ENCODE measurements at regions not wholly inside any gene's neighbourhood (a gene's known extent, or its start where the extent isn't known, plus 50 kb on each side); places are given as distances from the start of the nearest gene placed in this dataset.

GRCh38 chr16:80114699-80115098, 426.1 kb upstream of the DYNLRB2 start:
- no peaks in the 10 kb centered on the region for H3K36me3 ChIP-seq (ENCODE audit: insufficient read depth, low read length, poor library complexity, severe bottlenecking)
- H3K4me1 ChIP-seq (ENCODE audit: insufficient read depth, low read length, poor library complexity, severe bottlenecking): no peaks in the 10 kb centered on the region
- TF ChIP-seq CTCF (conservative IDR thresholded peaks at IDR 0.05; ENCODE audit: low read depth, low read length): no peak
- no peak for TF ChIP-seq EZH2 (IDR thresholded peaks at IDR 0.05; ENCODE audit: borderline replicate concordance, low read depth, low read length, poor library complexity, severe bottlenecking)
- no peak for DNase-seq (ENCODE audit: low spot score)
- H3K27ac ChIP-seq (ENCODE audit: low read depth, low read length, poor library complexity, severe bottlenecking): no peak overlapping the region
- H3K9me3 ChIP-seq (ENCODE audit: low read depth, low read length, poor library complexity, severe bottlenecking): no peaks in the 10 kb centered on the region
- intact Hi-C loops (cut with micrococcal nuclease; ENCODE audit: unreplicated experiment): no loop called here
- H3K27me3 ChIP-seq (replicated peaks; ENCODE audit: insufficient read depth, low read depth, low read length, poor library complexity): no peaks in the 10 kb centered on the region
- CTCF ChIA-PET: no interaction called here
- BruUV-seq (replicated peaks): no TSS peak
- POLR2A ChIA-PET (ENCODE audit: low non-redundant PET): no interaction called here
- no peak overlapping the region for H3K4me3 ChIP-seq (ENCODE audit: low read depth, low read length, poor library complexity, severe bottlenecking)

- no peaks in the 10 kb centered on the region for H3K9me3 ChIP-seq (ENCODE audit: low read depth, low read length, poor library complexity, severe bottlenecking)
- POLR2A ChIA-PET (ENCODE audit: low non-redundant PET): no interaction called here
- no peak for DNase-seq (ENCODE audit: low spot score)
- TF ChIP-seq CTCF (conservative IDR thresholded peaks at IDR 0.05; ENCODE audit: low read depth, low read length) (no peak), EZH2 (IDR thresholded peaks at IDR 0.05; ENCODE audit: borderline replicate concordance, low read depth, low read length, poor library complexity, severe bottlenecking) (no peak)
- CTCF ChIA-PET: no interaction called here
- no peaks in the 10 kb centered on the region for H3K36me3 ChIP-seq (ENCODE audit: insufficient read depth, low read length, poor library complexity, severe bottlenecking)
- H3K4me1 ChIP-seq (ENCODE audit: insufficient read depth, low read length, poor library complexity, severe bottlenecking): no peaks in the 10 kb centered on the region
- no peaks in the 10 kb centered on the region for H3K27me3 ChIP-seq (replicated peaks; ENCODE audit: insufficient read depth, low read depth, low read length, poor library complexity)
- BruUV-seq (replicated peaks): no TSS peak
- intact Hi-C loops (cut with micrococcal nuclease; ENCODE audit: unreplicated experiment): no loop called here
- H3K4me3 ChIP-seq (ENCODE audit: low read depth, low read length, poor library complexity, severe bottlenecking): no peak overlapping the region
- H3K27ac ChIP-seq (ENCODE audit: low read depth, low read length, poor library complexity, severe bottlenecking): no peak overlapping the region
Measured at GRCh38 chr16:80113873-80114574, 426.8 kb upstream of the DYNLRB2 start.

- H3K27me3 ChIP-seq (replicated peaks; ENCODE audit: insufficient read depth, low read depth, low read length, poor library complexity): no peaks in the 10 kb centered on the region
- H3K27ac ChIP-seq (ENCODE audit: low read depth, low read length, poor library complexity, severe bottlenecking): no peak overlapping the region
- ChIA-PET CTCF (no interaction called here), POLR2A (ENCODE audit: low non-redundant PET) (no interaction called here)
- H3K9me3 ChIP-seq (ENCODE audit: low read depth, low read length, poor library complexity, severe bottlenecking): no peaks in the 10 kb centered on the region
- no peak for TF ChIP-seq CTCF (conservative IDR thresholded peaks at IDR 0.05; ENCODE audit: low read depth, low read length)
- TF ChIP-seq EZH2 (IDR thresholded peaks at IDR 0.05; ENCODE audit: borderline replicate concordance, low read depth, low read length, poor library complexity, severe bottlenecking): no peak
- H3K4me3 ChIP-seq (ENCODE audit: low read depth, low read length, poor library complexity, severe bottlenecking): no peak overlapping the region
- no TSS peak for BruUV-seq (replicated peaks)
- H3K36me3 ChIP-seq (ENCODE audit: insufficient read depth, low read length, poor library complexity, severe bottlenecking): no peaks in the 10 kb centered on the region
- intact Hi-C loops (cut with micrococcal nuclease; ENCODE audit: unreplicated experiment): no loop called here
- DNase-seq (ENCODE audit: low spot score): no peak
- H3K4me1 ChIP-seq (ENCODE audit: insufficient read depth, low read length, poor library complexity, severe bottlenecking): no peaks in the 10 kb centered on the region
Measured at GRCh38 chr16:80109581-80109980, 431.2 kb upstream of the DYNLRB2 start.
